ENCODE measurements at regions not wholly inside any gene's neighbourhood (a gene's known extent, or its start where the extent isn't known, plus 50 kb on each side); places are given as distances from the start of the nearest gene placed in this dataset.

- TF ChIP-seq CTCF (IDR thresholded peaks at IDR 0.05; ENCODE audit: poor library complexity, severe bottlenecking) (no peak), RAD21 (conservative IDR thresholded peaks at IDR 0.05) (no peak), POLR2AphosphoS5 (IDR thresholded peaks at IDR 0.05) (no peak), MXI1 (conservative IDR thresholded peaks at IDR 0.05; ENCODE audit: poor library complexity, severe bottlenecking) (no peak), EZH2 (IDR thresholded peaks at IDR 0.05; ENCODE audit: borderline replicate concordance, insufficient read depth, low read length, poor library complexity, severe bottlenecking) (no peak), REST (IDR thresholded peaks at IDR 0.05; ENCODE audit: borderline replicate concordance) (no peak), EP300 (conservative IDR thresholded peaks at IDR 0.05; ENCODE audit: poor library complexity, severe bottlenecking) (no peak), TAF1 (IDR thresholded peaks at IDR 0.05; ENCODE audit: low read depth) (no peak), SMC3 (conservative IDR thresholded peaks at IDR 0.05; ENCODE audit: poor library complexity) (no peak)
Observed at GRCh38 chr5:164020116-164020515, 514.7 kb downstream of the MAT2B start.
